ENCODE measurements at regions not wholly inside any gene's neighbourhood (a gene's known extent, or its start where the extent isn't known, plus 50 kb on each side); places are given as distances from the start of the nearest gene placed in this dataset.

- ChIA-PET CTCF (no interaction called here), POLR2A (no interaction called here)
- TF ChIP-seq LEF1 (IDR thresholded peaks at IDR 0.05; ENCODE audit: borderline replicate concordance) (no peak), SUZ12 (IDR thresholded peaks at IDR 0.05) (no peak), FOXK2 (IDR thresholded peaks at IDR 0.05) (no peak), HDGF (IDR thresholded peaks at IDR 0.05; ENCODE audit: borderline replicate concordance) (no peak), ARNT (IDR thresholded peaks at IDR 0.05) (no peak), FOXA1 (IDR thresholded peaks at IDR 0.05) (no peak), FOXM1 (IDR thresholded peaks at IDR 0.05; ENCODE audit: borderline replicate concordance) (no peak), SP1 (IDR thresholded peaks at IDR 0.05) (no peak), CTBP1 (IDR thresholded peaks at IDR 0.05; ENCODE audit: borderline replicate concordance) (no peak), ELF4 (IDR thresholded peaks at IDR 0.05) (no peak), BHLHE40 (IDR thresholded peaks at IDR 0.05; ENCODE audit: borderline replicate concordance) (no peak), ZNF384 (IDR thresholded peaks at IDR 0.05) (no peak), NFRKB (IDR thresholded peaks at IDR 0.05) (no peak), TARDBP (IDR thresholded peaks at IDR 0.05) (no peak), L3MBTL2 (conservative IDR thresholded peaks at IDR 0.05) (no peak)
- TF ChIP-seq, protein P1, sequence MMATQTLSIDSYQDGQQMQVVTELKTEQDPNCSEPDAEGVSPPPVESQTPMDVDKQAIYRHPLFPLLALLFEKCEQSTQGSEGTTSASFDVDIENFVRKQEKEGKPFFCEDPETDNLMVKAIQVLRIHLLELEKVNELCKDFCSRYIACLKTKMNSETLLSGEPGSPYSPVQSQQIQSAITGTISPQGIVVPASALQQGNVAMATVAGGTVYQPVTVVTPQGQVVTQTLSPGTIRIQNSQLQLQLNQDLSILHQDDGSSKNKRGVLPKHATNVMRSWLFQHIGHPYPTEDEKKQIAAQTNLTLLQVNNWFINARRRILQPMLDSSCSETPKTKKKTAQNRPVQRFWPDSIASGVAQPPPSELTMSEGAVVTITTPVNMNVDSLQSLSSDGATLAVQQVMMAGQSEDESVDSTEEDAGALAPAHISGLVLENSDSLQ (IDR thresholded peaks at IDR 0.05), result no peak
- DNase-seq (ENCODE audit: extremely low spot score), result no peak
Measured at GRCh38 chr6:144993870-144994269, 708.7 kb downstream of the UTRN start.

DNA sequence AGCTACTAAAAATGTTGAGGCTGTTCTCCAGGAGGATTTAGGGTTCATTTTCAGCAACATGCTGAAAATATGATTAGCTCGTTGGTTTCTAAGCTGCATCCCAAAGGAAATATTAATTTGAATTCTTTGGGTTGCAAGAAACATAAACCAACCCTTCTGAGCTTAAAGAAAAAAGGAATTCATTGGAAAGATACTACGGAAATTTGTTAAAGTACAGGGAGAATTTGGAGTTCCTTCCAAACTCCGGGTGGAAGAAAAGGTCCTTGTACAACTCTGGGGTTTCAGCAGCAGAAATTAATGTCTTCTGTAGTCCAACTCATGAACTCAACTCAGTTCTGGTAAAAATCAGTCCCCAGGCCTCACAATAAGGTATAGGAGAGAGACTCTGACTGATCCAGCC lies 712.9 kb downstream of the UTRN start:
- TF ChIP-seq ARNT (IDR thresholded peaks at IDR 0.05) (no peak), ELF4 (IDR thresholded peaks at IDR 0.05) (no peak), ZNF384 (IDR thresholded peaks at IDR 0.05) (no peak), HDGF (IDR thresholded peaks at IDR 0.05; ENCODE audit: borderline replicate concordance) (no peak), TARDBP (IDR thresholded peaks at IDR 0.05) (no peak), LEF1 (IDR thresholded peaks at IDR 0.05; ENCODE audit: borderline replicate concordance) (no peak)
- POLR2A ChIA-PET, result no interaction called here
- DNase-seq (ENCODE audit: extremely low spot score), result no peak
- CTCF ChIA-PET, result no interaction called here

- POLR2A ChIA-PET, result no interaction called here
- TF ChIP-seq FOXA1 (IDR thresholded peaks at IDR 0.05), result no peak
- TF ChIP-seq FOXM1 (IDR thresholded peaks at IDR 0.05; ENCODE audit: borderline replicate concordance), result no peak
- TF ChIP-seq ELF4 (IDR thresholded peaks at IDR 0.05), result no peak
- TF ChIP-seq SP1 (IDR thresholded peaks at IDR 0.05), result no peak
- no peak for TF ChIP-seq CTBP1 (IDR thresholded peaks at IDR 0.05; ENCODE audit: borderline replicate concordance)
- TF ChIP-seq SUZ12 (IDR thresholded peaks at IDR 0.05), result no peak
- TF ChIP-seq, protein P1 (IDR thresholded peaks at IDR 0.05), result no peak
- no peak for TF ChIP-seq ZNF384 (IDR thresholded peaks at IDR 0.05)
- no peak for TF ChIP-seq HDGF (IDR thresholded peaks at IDR 0.05; ENCODE audit: borderline replicate concordance)
- no peak for TF ChIP-seq NFRKB (IDR thresholded peaks at IDR 0.05)
- TF ChIP-seq LEF1 (IDR thresholded peaks at IDR 0.05; ENCODE audit: borderline replicate concordance), result no peak
- no peak for TF ChIP-seq ARNT (IDR thresholded peaks at IDR 0.05)
- no peak for TF ChIP-seq BHLHE40 (IDR thresholded peaks at IDR 0.05; ENCODE audit: borderline replicate concordance)
- no peak for TF ChIP-seq FOXK2 (IDR thresholded peaks at IDR 0.05)
- TF ChIP-seq TARDBP (IDR thresholded peaks at IDR 0.05), result no peak
- CTCF ChIA-PET, result no interaction called here
- no peak for DNase-seq (ENCODE audit: extremely low spot score)
Measured at GRCh38 chr6:144999127-144999526, 714.0 kb downstream of the UTRN start.

DNA sequence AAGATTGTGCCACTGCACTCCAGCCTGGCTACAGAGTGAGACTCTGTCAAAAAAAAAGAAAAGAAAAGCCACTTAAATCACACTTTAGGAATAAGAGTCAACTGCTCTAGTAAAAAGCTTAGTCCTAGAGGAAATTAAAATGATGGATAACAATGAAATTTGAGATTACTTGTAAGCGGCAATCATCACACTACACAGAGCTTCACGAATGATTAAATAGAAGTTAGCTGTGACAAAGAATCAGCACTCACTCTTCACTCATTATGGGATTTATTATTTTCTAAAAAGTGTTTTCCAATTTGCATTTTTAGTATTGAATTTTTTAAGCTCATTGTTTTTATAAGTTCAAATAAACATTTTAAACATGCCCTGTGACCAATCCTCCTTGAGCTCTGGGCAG lies 718.0 kb downstream of the UTRN start:
- no peak for DNase-seq (ENCODE audit: extremely low spot score)
- TF ChIP-seq, protein P1 (IDR thresholded peaks at IDR 0.05), result 0 out of 2 replicates have a peak, but pooled peaks have one; percentile 29
- TF ChIP-seq CTBP1 (IDR thresholded peaks at IDR 0.05; ENCODE audit: borderline replicate concordance), result no peak
- POLR2A ChIA-PET, result no interaction called here
- CTCF ChIA-PET, result no interaction called here

- TF ChIP-seq FOXM1 (IDR thresholded peaks at IDR 0.05; ENCODE audit: borderline replicate concordance) (no peak), SP1 (IDR thresholded peaks at IDR 0.05) (no peak), L3MBTL2 (conservative IDR thresholded peaks at IDR 0.05) (no peak), FOXA1 (IDR thresholded peaks at IDR 0.05) (no peak), ARNT (IDR thresholded peaks at IDR 0.05) (no peak), BHLHE40 (IDR thresholded peaks at IDR 0.05; ENCODE audit: borderline replicate concordance) (no peak), NFRKB (IDR thresholded peaks at IDR 0.05) (no peak), ZNF384 (IDR thresholded peaks at IDR 0.05) (no peak), SUZ12 (IDR thresholded peaks at IDR 0.05) (no peak), HDGF (IDR thresholded peaks at IDR 0.05; ENCODE audit: borderline replicate concordance) (no peak), FOXK2 (IDR thresholded peaks at IDR 0.05) (no peak), ELF4 (IDR thresholded peaks at IDR 0.05) (no peak), LEF1 (IDR thresholded peaks at IDR 0.05; ENCODE audit: borderline replicate concordance) (no peak), CTBP1 (IDR thresholded peaks at IDR 0.05; ENCODE audit: borderline replicate concordance) (no peak), TARDBP (IDR thresholded peaks at IDR 0.05) (no peak)
- TF ChIP-seq, protein P1 (IDR thresholded peaks at IDR 0.05), result no peak
- ChIA-PET CTCF (no interaction called here), POLR2A (no interaction called here)
- DNase-seq (ENCODE audit: extremely low spot score), result no peak
Measured at GRCh38 chr6:145006914-145007313, 721.8 kb downstream of the UTRN start.

DNA sequence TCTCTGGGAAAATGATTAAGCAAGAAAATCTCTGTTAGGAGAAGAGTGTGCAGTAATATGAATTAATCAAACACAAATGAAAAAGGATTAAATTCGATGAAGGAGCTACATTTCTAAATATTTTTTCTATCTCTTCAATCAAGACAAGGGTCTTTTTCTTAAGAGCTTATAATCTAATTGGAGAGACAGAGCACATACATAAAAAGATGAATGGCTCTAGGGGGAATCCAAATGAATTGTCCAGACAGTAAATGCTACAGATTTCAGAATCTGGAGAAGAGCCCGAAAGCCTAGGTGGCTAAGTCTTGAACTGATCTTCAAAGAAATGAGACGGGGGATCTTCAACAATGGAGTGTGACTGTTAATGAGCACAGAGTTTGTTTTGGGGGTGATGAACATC lies 723.6 kb downstream of the UTRN start:
- POLR2A ChIA-PET, result no interaction called here
- DNase-seq (ENCODE audit: extremely low spot score), result no peak
- TF ChIP-seq NFRKB (IDR thresholded peaks at IDR 0.05), result no peak
- no peak for TF ChIP-seq FOXK2 (IDR thresholded peaks at IDR 0.05)
- TF ChIP-seq ELF4 (IDR thresholded peaks at IDR 0.05), result no peak
- TF ChIP-seq ARNT (IDR thresholded peaks at IDR 0.05), result no peak
- no peak for TF ChIP-seq HDGF (IDR thresholded peaks at IDR 0.05; ENCODE audit: borderline replicate concordance)
- TF ChIP-seq SP1 (IDR thresholded peaks at IDR 0.05), result no peak
- no peak for TF ChIP-seq TARDBP (IDR thresholded peaks at IDR 0.05)
- TF ChIP-seq L3MBTL2 (conservative IDR thresholded peaks at IDR 0.05), result no peak
- no peak for TF ChIP-seq FOXM1 (IDR thresholded peaks at IDR 0.05; ENCODE audit: borderline replicate concordance)
- no peak for TF ChIP-seq FOXA1 (IDR thresholded peaks at IDR 0.05)
- TF ChIP-seq ZNF384 (IDR thresholded peaks at IDR 0.05), result no peak
- CTCF ChIA-PET, result no interaction called here
